ENCODE measurements at regions not wholly inside any gene's neighbourhood (a gene's known extent, or its start where the extent isn't known, plus 50 kb on each side); places are given as distances from the start of the nearest gene placed in this dataset.

- H3K9me3 ChIP-seq (ENCODE audit: low read depth) = no peaks in the 10 kb centered on the region
- no peaks in the 10 kb centered on the region for H3K36me3 ChIP-seq (replicated peaks; ENCODE audit: insufficient read depth, low read depth)
- H3K9me2 ChIP-seq (replicated peaks; ENCODE audit: insufficient read depth) = no peaks in the 10 kb centered on the region
- no peak overlapping the region for H3K27ac ChIP-seq
- H3K79me2 ChIP-seq = no peaks in the 10 kb centered on the region
- DNase-seq (ENCODE audit: low spot score) = no peak
- no peak for TF ChIP-seq EZH2 (IDR thresholded peaks at IDR 0.05; ENCODE audit: borderline replicate concordance)
- TF ChIP-seq EZH2phosphoT487 (IDR thresholded peaks at IDR 0.05; ENCODE audit: low read depth, severe bottlenecking, unreplicated experiment) = no peak
- no peak for TF ChIP-seq CTCF (IDR thresholded peaks at IDR 0.05; ENCODE audit: poor library complexity)
- H3K4me2 ChIP-seq = no peak overlapping the region
- no peak overlapping the region for H3K4me3 ChIP-seq
- no peaks in the 10 kb centered on the region for H4K20me1 ChIP-seq (ENCODE audit: insufficient read depth, poor library complexity, severe bottlenecking)
- no peaks in the 10 kb centered on the region for H3K27me3 ChIP-seq
- no peaks in the 10 kb centered on the region for H3K4me1 ChIP-seq (ENCODE audit: insufficient read depth)
- 79% methylated on average over 2 of the region's 2 CpGs for WGBS (ENCODE audit: low lambda C conversion rate, missing lambda C conversion rate)
- H2AFZ ChIP-seq = no peak overlapping the region
Observed at GRCh38 chr10:85060944-85061343, 732.6 kb downstream of the CCSER2 start.

- H3K4me2 ChIP-seq = no peak overlapping the region
- DNase-seq (ENCODE audit: low spot score) = no peak
- WGBS (ENCODE audit: low lambda C conversion rate, missing lambda C conversion rate) = 91% methylated on average over 2 of the region's 2 CpGs
Observed at GRCh38 chr10:85061401-85061800, 733.0 kb downstream of the CCSER2 start.

GRCh38 chr10:85067955-85068354 is 739.6 kb downstream of the CCSER2 start:
- H3K79me2 ChIP-seq = no peaks in the 10 kb centered on the region
- H3K36me3 ChIP-seq (replicated peaks; ENCODE audit: insufficient read depth, low read depth) = no peaks in the 10 kb centered on the region
- DNase-seq (ENCODE audit: low spot score) = no peak
- H2AFZ ChIP-seq = no peak overlapping the region
- 83% methylated on average over 1 of the region's 1 CpG for WGBS (ENCODE audit: low lambda C conversion rate, missing lambda C conversion rate)
- no peak overlapping the region for H3K27ac ChIP-seq
- no peak overlapping the region for H3K4me3 ChIP-seq
- no peaks in the 10 kb centered on the region for H3K9me2 ChIP-seq (replicated peaks; ENCODE audit: insufficient read depth)
- no peaks in the 10 kb centered on the region for H3K4me1 ChIP-seq (ENCODE audit: insufficient read depth)
- no peaks in the 10 kb centered on the region for H3K27me3 ChIP-seq
- no peaks in the 10 kb centered on the region for H3K9me3 ChIP-seq (ENCODE audit: low read depth)
- no peaks in the 10 kb centered on the region for H4K20me1 ChIP-seq (ENCODE audit: insufficient read depth, poor library complexity, severe bottlenecking)
- TF ChIP-seq EZH2 (IDR thresholded peaks at IDR 0.05; ENCODE audit: borderline replicate concordance) (no peak), CTCF (IDR thresholded peaks at IDR 0.05; ENCODE audit: poor library complexity) (no peak), EZH2phosphoT487 (IDR thresholded peaks at IDR 0.05; ENCODE audit: low read depth, severe bottlenecking, unreplicated experiment) (no peak)
- no peak overlapping the region for H3K4me2 ChIP-seq

More at GRCh38 chr10:85061401-85061800, 733.0 kb downstream of the CCSER2 start:
- Histone ChIP-seq H3K4me1 (ENCODE audit: insufficient read depth) (no peaks in the 10 kb centered on the region), H2AFZ (no peak overlapping the region), H3K9me3 (ENCODE audit: low read depth) (no peaks in the 10 kb centered on the region), H3K27me3 (no peaks in the 10 kb centered on the region), H4K20me1 (ENCODE audit: insufficient read depth, poor library complexity, severe bottlenecking) (no peaks in the 10 kb centered on the region), H3K36me3 (replicated peaks; ENCODE audit: insufficient read depth, low read depth) (no peaks in the 10 kb centered on the region), H3K9me2 (replicated peaks; ENCODE audit: insufficient read depth) (no peaks in the 10 kb centered on the region), H3K27ac (no peak overlapping the region), H3K4me3 (no peak overlapping the region), H3K79me2 (no peaks in the 10 kb centered on the region)
- TF ChIP-seq EZH2 (IDR thresholded peaks at IDR 0.05; ENCODE audit: borderline replicate concordance) (no peak), CTCF (IDR thresholded peaks at IDR 0.05; ENCODE audit: poor library complexity) (no peak), EZH2phosphoT487 (IDR thresholded peaks at IDR 0.05; ENCODE audit: low read depth, severe bottlenecking, unreplicated experiment) (no peak)

GRCh38 chr10:85080934-85081333 is 752.5 kb downstream of the CCSER2 start:
- 89% methylated on average over 2 of the region's 2 CpGs for WGBS (ENCODE audit: low lambda C conversion rate, missing lambda C conversion rate)
- TF ChIP-seq EZH2phosphoT487 (IDR thresholded peaks at IDR 0.05; ENCODE audit: low read depth, severe bottlenecking, unreplicated experiment) (no peak), CTCF (IDR thresholded peaks at IDR 0.05; ENCODE audit: poor library complexity) (no peak), EZH2 (IDR thresholded peaks at IDR 0.05; ENCODE audit: borderline replicate concordance) (no peak)
- H3K36me3 ChIP-seq (replicated peaks; ENCODE audit: insufficient read depth, low read depth) = no peaks in the 10 kb centered on the region
- no peaks in the 10 kb centered on the region for H3K4me1 ChIP-seq (ENCODE audit: insufficient read depth)
- no peaks in the 10 kb centered on the region for H3K9me2 ChIP-seq (replicated peaks; ENCODE audit: insufficient read depth)
- no peaks in the 10 kb centered on the region for H3K79me2 ChIP-seq
- H3K4me3 ChIP-seq = no peak overlapping the region
- no peak overlapping the region for H3K4me2 ChIP-seq
- H3K9me3 ChIP-seq (ENCODE audit: low read depth) = no peaks in the 10 kb centered on the region
- no peak overlapping the region for H2AFZ ChIP-seq
- H3K27me3 ChIP-seq = no peaks in the 10 kb centered on the region
- H3K27ac ChIP-seq = no peak overlapping the region
- DNase-seq (ENCODE audit: low spot score) = no peak
- no peaks in the 10 kb centered on the region for H4K20me1 ChIP-seq (ENCODE audit: insufficient read depth, poor library complexity, severe bottlenecking)
